ENCODE measurements at regions not wholly inside any gene's neighbourhood (a gene's known extent, or its start where the extent isn't known, plus 50 kb on each side); places are given as distances from the start of the nearest gene placed in this dataset.
"Not testable (repeated sequence)": the region's sequence is repeated elsewhere in the genome, so short reads cannot be mapped to it uniquely, and the experiment has no call there.

GRCh38 chr2:185645529-185645928 lies 93.1 kb upstream of the FSIP2 start:
- DNase-seq (ENCODE audit: low spot score) = no peak

GRCh38 chr2:185658750-185659149 lies 79.9 kb upstream of the FSIP2 start:
- DNase-seq (ENCODE audit: low spot score) = no peak

GRCh38 chr2:185663811-185664210 lies 74.8 kb upstream of the FSIP2 start:
- no peak for DNase-seq (ENCODE audit: low spot score)

- DNase-seq (ENCODE audit: low spot score) = no peak
Measured at GRCh38 chr2:185664384-185664783, 74.2 kb upstream of the FSIP2 start.

GRCh38 chr2:185665251-185665814 lies 73.3 kb upstream of the FSIP2 start:
- DNase-seq (ENCODE audit: low spot score) = no peak

DNA sequence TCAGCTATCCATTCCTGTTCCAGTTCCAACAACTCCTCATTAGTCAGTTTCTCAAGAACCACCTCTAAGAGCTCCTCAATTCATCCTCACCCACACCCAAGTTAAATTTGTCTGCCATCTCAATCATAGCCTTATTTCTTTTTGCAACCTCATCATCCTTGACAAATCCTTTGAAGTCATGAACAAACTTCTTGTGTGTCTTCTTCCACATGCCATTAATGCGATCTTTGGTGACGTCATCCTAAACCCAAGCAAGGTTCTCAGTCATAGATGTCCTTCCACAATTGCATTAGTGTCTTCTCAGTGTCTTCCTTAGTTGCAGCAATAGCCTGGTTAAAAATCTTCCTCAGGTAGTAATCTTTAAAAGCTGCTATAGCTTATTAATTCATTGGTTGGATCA lies 71.2 kb upstream of the FSIP2 start:
- DNase-seq (ENCODE audit: low spot score) = no peak

- no peak for DNase-seq (ENCODE audit: low spot score)
Measured at GRCh38 chr2:185668710-185669109, 69.9 kb upstream of the FSIP2 start.

DNA sequence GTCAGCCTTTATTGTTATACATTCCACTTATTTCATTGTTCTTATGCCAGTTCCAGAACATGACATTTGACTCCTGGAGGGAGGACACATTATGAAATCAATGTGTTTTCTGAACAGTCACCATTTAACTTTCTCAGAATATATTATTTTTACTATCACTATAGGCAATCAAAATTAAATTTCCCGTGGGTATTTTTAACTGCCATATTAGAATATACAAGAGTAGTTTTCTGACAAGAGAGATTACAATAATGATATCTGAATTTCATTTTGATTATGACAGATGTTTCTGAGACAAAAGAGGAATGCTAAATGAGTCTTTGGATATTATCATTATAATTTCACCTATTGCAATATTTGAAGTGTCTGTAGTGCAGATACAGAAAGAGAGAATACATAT lies 64.4 kb upstream of the FSIP2 start:
- no peak for DNase-seq (ENCODE audit: low spot score)

DNA sequence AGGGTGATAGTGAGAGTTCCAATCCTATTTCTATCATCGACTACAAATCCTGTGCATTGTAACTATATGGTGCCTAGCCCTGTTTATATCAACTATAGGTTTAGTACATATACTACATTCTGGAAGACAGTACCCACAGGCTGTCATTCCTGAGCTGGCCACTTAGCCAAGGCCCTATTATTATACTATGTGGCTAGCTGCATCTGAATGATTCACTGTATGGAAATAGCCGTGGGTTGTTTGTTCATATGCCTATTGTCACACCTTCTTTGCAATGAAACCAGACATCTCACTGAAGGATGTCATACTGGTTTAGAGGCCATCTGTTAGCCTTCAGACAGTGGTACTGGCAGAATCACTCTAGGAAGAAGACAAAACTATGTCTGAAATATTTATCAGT lies 62.3 kb upstream of the FSIP2 start:
- DNase-seq (ENCODE audit: low spot score) = no peak

DNA sequence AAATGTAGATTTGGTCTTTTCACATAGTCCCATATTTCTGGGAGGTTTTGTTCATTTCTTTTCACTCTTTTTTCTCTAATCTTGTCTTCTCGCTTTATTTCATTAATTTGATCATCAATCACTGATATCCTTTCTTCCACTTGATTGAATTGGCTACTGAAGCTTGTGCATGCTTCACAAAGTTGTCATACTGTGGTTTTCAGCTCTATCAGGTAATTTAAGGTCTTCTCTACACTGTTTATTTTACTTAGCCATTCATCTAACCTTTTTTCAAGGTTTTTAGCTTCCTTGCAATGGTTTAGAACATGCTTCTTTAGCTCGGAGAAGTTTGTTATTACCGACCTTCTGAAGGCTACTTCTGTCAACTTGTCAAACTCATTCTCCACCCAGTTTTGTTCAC lies 51.6 kb upstream of the FSIP2 start:
- DNase-seq (ENCODE audit: low spot score) = not testable (repeated sequence)

GRCh38 chr2:185687967-185688366 lies 50.6 kb upstream of the FSIP2 start:
- DNase-seq (ENCODE audit: low spot score) = no peak
